NCI-H146 treated with DMSO at 0.1 percent for 48 hours (cell line): ENCODE measurements at regions not wholly inside any gene's neighbourhood (a gene's known extent, or its start where the extent isn't known, plus 50 kb on each side); places are given as distances from the start of the nearest gene placed in this dataset.

Source experiments
- DNase-seq: peaks from one replicate; lab custom pipeline; 2025; ENCODE audit not compliant: unreplicated experiment; lab: John Stamatoyannopoulos, UW

- DNase-seq, result no peak
These were observed 348.6 kb downstream of the CXXC4 start for GRCh38 chr4:104146048-104146447.

GRCh38 chr4:104138116-104138515 is 356.6 kb downstream of the CXXC4 start:
- DNase-seq, result no peak

GRCh38 chr4:104129243-104129642 is 365.5 kb downstream of the CXXC4 start:
- DNase-seq, result no peak

GRCh38 chr4:104128850-104129213 is 365.9 kb downstream of the CXXC4 start:
- DNase-seq, result no peak

- no peak for DNase-seq
These were observed 366.5 kb downstream of the CXXC4 start for GRCh38 chr4:104128031-104128849.

GRCh38 chr4:104123021-104123420 is 371.7 kb downstream of the CXXC4 start:
- no peak for DNase-seq

- no peak for DNase-seq
These were observed 376.9 kb downstream of the CXXC4 start for GRCh38 chr4:104117776-104118175.

GRCh38 chr4:104113850-104114249 is 380.8 kb downstream of the CXXC4 start:
- DNase-seq, result no peak

- no peak for DNase-seq
These were observed 379.4 kb upstream of the TACR3 start for GRCh38 chr4:104099141-104099540.

GRCh38 chr4:104093247-104093646 is 373.5 kb upstream of the TACR3 start:
- no peak for DNase-seq

GRCh38 chr4:104073229-104073628 is 353.4 kb upstream of the TACR3 start:
- no peak for DNase-seq

GRCh38 chr4:104066533-104066932 is 346.7 kb upstream of the TACR3 start:
- DNase-seq, result no peak

GRCh38 chr4:104064646-104065577 is 345.1 kb upstream of the TACR3 start:
- DNase-seq, result peak; percentile 0

GRCh38 chr4:104063341-104063740 is 343.6 kb upstream of the TACR3 start:
- DNase-seq, result no peak

- DNase-seq, result no peak
These were observed 324.6 kb upstream of the TACR3 start for GRCh38 chr4:104044369-104044768.

GRCh38 chr4:104032896-104033295 is 313.1 kb upstream of the TACR3 start:
- DNase-seq, result no peak

GRCh38 chr4:104025251-104025650 is 305.5 kb upstream of the TACR3 start:
- no peak for DNase-seq

- DNase-seq, result no peak
These were observed 303.0 kb upstream of the TACR3 start for GRCh38 chr4:104022831-104023230.

- DNase-seq, result no peak
These were observed 302.4 kb upstream of the TACR3 start for GRCh38 chr4:104022226-104022625.

- no peak for DNase-seq
These were observed 300.9 kb upstream of the TACR3 start for GRCh38 chr4:104020641-104021040.

GRCh38 chr4:104017213-104017612 is 297.4 kb upstream of the TACR3 start:
- DNase-seq, result no peak

GRCh38 chr4:104015680-104016079 is 295.9 kb upstream of the TACR3 start:
- no peak for DNase-seq
